Right lobe of liver (tissue), 6 donors: ENCODE measurements at regions not wholly inside any gene's neighbourhood (a gene's known extent, or its start where the extent isn't known, plus 50 kb on each side); places are given as distances from the start of the nearest gene placed in this dataset.

Experiments used
- ATAC-seq, 4 donors: fragments of 200-7000 bp; cut with Tn5 transposase; one replicate each; pipeline ENCODE4 v1.9.1; 2020; ENCODE audit warnings: mild to moderate bottlenecking in 4 of 4, moderate library complexity in 4 of 4
- DNase-seq, 3 donors: peaks; one replicate each; pipeline ENCODE4 v3.0.0-alpha.2; 2020
- H3K27ac ChIP-seq, 3 donors: fragments of 200-600 bp; one replicate each; pipeline ENCODE4 v1.8.0; 2022
- H3K27me3 ChIP-seq, 2 donors: fragments of 200-600 bp; one replicate each; pipeline ENCODE4 v1.8.0; 2022
- H3K36me3 ChIP-seq, 4 donors: fragments of 200-600 bp; sonication (generic) in 1 of 4; one replicate each; pipeline versions ENCODE4 v1.5.1 to v1.8.0; 2017 to 2022; ENCODE audit warnings: control low read depth in 1 of 4
- H3K4me1 ChIP-seq, 4 donors: fragments of 200-600 bp; sonication (generic) in 1 of 4; one replicate each; pipeline versions ENCODE4 v1.5.1 to v1.8.0; 2017 to 2022; ENCODE audit warnings: control low read depth in 1 of 4
- H3K4me3 ChIP-seq, 3 donors: fragments of 200-600 bp; one replicate each; pipeline ENCODE4 v1.8.0; 2022
- H3K9me3 ChIP-seq, 4 donors: fragments of 200-600 bp; sonication (generic) in 1 of 4; one replicate each; pipeline versions ENCODE4 v1.5.1 to v1.8.0; 2017 to 2022; ENCODE audit warnings: control low read depth in 1 of 4
- CTCF ChIP-seq, 4 donors: fragments of 200-600 bp in 3 of 4; fragments of 450-650 bp in 1 of 4; IDR thresholded peaks; one replicate each; pipeline versions ENCODE4 v1.5.1 to v1.8.0; 2016 to 2022; ENCODE audit warnings: antibody characterized with exemption in 4 of 4, mild to moderate bottlenecking in 2 of 4
- POLR2A ChIP-seq: fragments of 450-650 bp; IDR thresholded peaks from one replicate; pipeline ENCODE4 v1.6.1; 2017; ENCODE audit warnings: antibody characterized with exemption, mild to moderate bottlenecking
- WGBS: methylation state at CpG from one replicate; pipeline ENCODE4 v1.1.6; 2018; ENCODE audit warnings: low coverage, low lambda C conversion rate; ENCODE audit not compliant: insufficient coverage; ENCODE audit errors: missing lambda C conversion rate; 5-methylcytosine and 5-hydroxymethylcytosine counted together
- intact Hi-C, 2 donors: fragments of 100-400 bp; cut with DNase I; formaldehyde crosslinking; loops; one replicate each; pipeline versions ENCODE4 v1.11.2 to v1.14.1; 2022
- donor health status: DM: no; HTN: yes; CAD: no.
- donor health status: DM: no; HTN: no; CAD: no.
- donor health status: DM: no; HTN: no; CAD: no.
- donor health status: DM: no; HTN: yes; CAD: no.
- donor health status: DM: no; HTN: yes; CAD: no.

GRCh38 chr11:114972105-114972504 lies 293.8 kb downstream of the NXPE2 start:
- Histone ChIP-seq H3K4me1 (no peaks in the 10 kb centered on the region), H3K27me3 (no peaks in the 10 kb centered on the region), H3K4me3 (no peak overlapping the region), H3K9me3 (no peaks in the 10 kb centered on the region), H3K36me3 (no peaks in the 10 kb centered on the region), H3K27ac (no peak overlapping the region)
- DNase-seq (no peak), ATAC-seq (no peak)
- intact Hi-C loops = no loop called here
- WGBS = 30% methylated on average over 2 of the region's 2 CpGs
- TF ChIP-seq CTCF (IDR thresholded peaks at IDR 0.05) (no peak), POLR2A (no peak)

- TF ChIP-seq CTCF (IDR thresholded peaks at IDR 0.05) (no peak), POLR2A (no peak)
- no peak for DNase-seq
- no peaks in the 10 kb centered on the region for H3K9me3 ChIP-seq
- H3K4me1 ChIP-seq = no peaks in the 10 kb centered on the region
- H3K36me3 ChIP-seq = no peaks in the 10 kb centered on the region
- H3K4me3 ChIP-seq = no peak overlapping the region
- 49% methylated on average over 4 of the region's 4 CpGs for WGBS
- no peak for ATAC-seq
- intact Hi-C loops = no loop called here
- no peak overlapping the region for H3K27ac ChIP-seq
- no peaks in the 10 kb centered on the region for H3K27me3 ChIP-seq
Observed at GRCh38 chr11:114977651-114978050, 299.3 kb downstream of the NXPE2 start.

- Histone ChIP-seq H3K36me3 (no peaks in the 10 kb centered on the region), H3K27ac (no peak overlapping the region), H3K4me1 (no peaks in the 10 kb centered on the region), H3K4me3 (no peak overlapping the region), H3K27me3 (no peaks in the 10 kb centered on the region), H3K9me3 (no peaks in the 10 kb centered on the region)
- 50% methylated on average over 1 of the region's 1 CpG for WGBS
- intact Hi-C loops = no loop called here
- ATAC-seq (no peak), DNase-seq (no peak)
- no peak for TF ChIP-seq POLR2A
- TF ChIP-seq CTCF (IDR thresholded peaks at IDR 0.05) = no peak
Observed at GRCh38 chr11:114982141-114982540, 303.8 kb downstream of the NXPE2 start.

GRCh38 chr11:114984611-114985163 lies 306.4 kb downstream of the NXPE2 start:
- TF ChIP-seq CTCF (IDR thresholded peaks at IDR 0.05) (no peak), POLR2A (no peak)
- 62% methylated on average over 8 of the region's 9 CpGs for WGBS
- Histone ChIP-seq H3K27me3 (no peaks in the 10 kb centered on the region), H3K4me3 (no peak overlapping the region), H3K9me3 (no peaks in the 10 kb centered on the region), H3K36me3 (no peaks in the 10 kb centered on the region), H3K27ac (no peak overlapping the region), H3K4me1 (no peaks in the 10 kb centered on the region)
- intact Hi-C loops = no loop called here
- ATAC-seq (no peak), DNase-seq (no peak)

GRCh38 chr11:114986365-114986764 lies 308.0 kb downstream of the NXPE2 start:
- TF ChIP-seq POLR2A = no peak
- no peak for TF ChIP-seq CTCF (IDR thresholded peaks at IDR 0.05)
- H3K27me3 ChIP-seq = no peaks in the 10 kb centered on the region
- intact Hi-C loops = no loop called here
- DNase-seq = no peak
- H3K4me1 ChIP-seq = no peaks in the 10 kb centered on the region
- no peak overlapping the region for H3K4me3 ChIP-seq
- no peak overlapping the region for H3K27ac ChIP-seq
- ATAC-seq = no peak
- H3K9me3 ChIP-seq = no peaks in the 10 kb centered on the region
- WGBS = 85% methylated on average over 3 of the region's 6 CpGs
- H3K36me3 ChIP-seq = no peaks in the 10 kb centered on the region
